CD8-positive, alpha-beta memory T cell (primary cell): ENCODE measurements at regions not wholly inside any gene's neighbourhood (a gene's known extent, or its start where the extent isn't known, plus 50 kb on each side); places are given as distances from the start of the nearest gene placed in this dataset.

Source experiments
- CTCF ChIA-PET: fragments of 350-600 bp; sonication (Branson Sonifier 250); formaldehyde crosslinking; loops from one replicate; lab custom pipeline; 2021; ENCODE audit warnings: antibody characterized with exemption; lab: Charles Lee
- POLR2A ChIA-PET: fragments of 350-600 bp; sonication (Branson Sonifier 250); formaldehyde crosslinking; loops from one replicate; lab custom pipeline; 2021; ENCODE audit warnings: antibody characterized with exemption; lab: Charles Lee
- DNase-seq, 5 donors: peaks; one replicate each; pipeline versions ENCODE4 v3.0.0 to v3.0.0-alpha.2; 2020 to 2022; ENCODE audit warnings: mixed read lengths in 1 of 5
- H3K27ac ChIP-seq: one replicate; pipeline ENCODE4 v1.7.0; 2013; ENCODE audit warnings: low read depth, mild to moderate bottlenecking, low read length, moderate library complexity
- H3K27me3 ChIP-seq: 2 replicates; pipeline ENCODE4 v1.7.0; 2013; ENCODE audit warnings: low read length, mild to moderate bottlenecking; ENCODE audit not compliant: insufficient read depth, poor library complexity, severe bottlenecking
- H3K36me3 ChIP-seq: 2 replicates; pipeline ENCODE4 v1.7.0; 2013; ENCODE audit warnings: mild to moderate bottlenecking, low read length, moderate library complexity; ENCODE audit not compliant: insufficient read depth
- H3K4me1 ChIP-seq: 2 replicates; pipeline ENCODE4 v1.7.0; 2013; ENCODE audit warnings: mild to moderate bottlenecking, low read length, moderate library complexity; ENCODE audit not compliant: insufficient read depth
- H3K4me3 ChIP-seq: 2 replicates; pipeline ENCODE4 v1.7.0; 2013; ENCODE audit warnings: mild to moderate bottlenecking, low read length
- H3K9me3 ChIP-seq: 2 replicates; pipeline ENCODE4 v1.7.0; 2013; ENCODE audit warnings: mild to moderate bottlenecking, low read length
- H3K27ac Mint-ChIP-seq, 8 donors: one replicate each; pipeline ENCODE4 v1.8.0; 2020 to 2021; ENCODE audit warnings: mixed read lengths in 8 of 8, mild to moderate bottlenecking in 6 of 8, inconsistent platforms in 3 of 8, moderate library complexity in 3 of 8
- H3K27me3 Mint-ChIP-seq, 2 donors: one replicate each; pipeline ENCODE4 v1.8.0; 2020 to 2021; ENCODE audit warnings: mixed read lengths in 2 of 2, mild to moderate bottlenecking in 1 of 2, moderate library complexity in 1 of 2
- H3K36me3 Mint-ChIP-seq, 3 donors: one replicate each; pipeline ENCODE4 v1.8.0; 2020 to 2021; ENCODE audit warnings: mixed read lengths in 3 of 3, inconsistent platforms in 1 of 3, mild to moderate bottlenecking in 1 of 3
- H3K4me1 Mint-ChIP-seq, 3 donors: one replicate each; pipeline ENCODE4 v1.8.0; 2020 to 2021; ENCODE audit warnings: mixed read lengths in 3 of 3, inconsistent platforms in 1 of 3, mild to moderate bottlenecking in 1 of 3
- H3K4me3 Mint-ChIP-seq, 7 donors: one replicate each; pipeline ENCODE4 v1.8.0; 2020 to 2021; ENCODE audit warnings: mixed read lengths in 7 of 7, mild to moderate bottlenecking in 6 of 7, moderate library complexity in 4 of 7, inconsistent platforms in 2 of 7
- H3K9me3 Mint-ChIP-seq, 5 donors: one replicate each; pipeline ENCODE4 v1.8.0; 2020 to 2022; ENCODE audit warnings: mixed read lengths in 5 of 5, mild to moderate bottlenecking in 3 of 5, moderate library complexity in 2 of 5, inconsistent platforms in 1 of 5

DNA sequence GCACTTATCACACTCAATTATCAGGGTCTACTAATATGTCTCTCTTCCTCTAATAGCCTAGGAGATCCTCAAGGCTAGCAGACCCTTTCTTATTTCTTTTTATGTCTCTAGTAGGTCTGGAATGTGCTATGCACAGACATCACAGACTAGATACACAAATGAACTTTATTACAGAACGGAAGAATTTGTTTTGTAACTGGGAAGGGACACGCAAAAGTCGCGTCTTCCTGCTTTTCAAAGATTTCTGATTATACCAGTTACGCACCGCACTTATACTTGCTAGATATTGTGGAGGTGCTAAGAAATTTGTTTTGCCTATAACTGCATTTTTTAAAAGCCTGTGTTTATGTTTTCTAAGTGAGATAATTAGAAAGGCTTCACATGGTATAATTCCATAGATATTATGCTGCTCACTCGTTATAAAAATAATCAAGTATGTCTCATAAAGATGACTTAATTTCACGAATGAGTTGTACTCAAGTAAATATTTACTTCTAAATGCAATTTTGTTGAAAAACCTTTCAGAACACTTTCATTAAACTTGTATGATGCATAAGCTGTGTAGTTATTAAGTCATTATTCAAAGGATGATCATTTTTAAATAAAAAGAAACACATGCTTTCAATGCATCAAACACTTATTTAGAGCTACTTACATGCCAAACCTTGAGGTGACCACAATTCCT, 662.6 kb downstream of the ACTL7B start:
- Mint-ChIP-seq H3K4me1 (no peaks in the 10 kb centered on the region), H3K4me3 (no peak overlapping the region), H3K9me3 (peaks cover 0 to 13% (median 6%) of the 10 kb centered on the region in 5 donors), H3K27me3 (peaks cover 0 to 2% of the 10 kb centered on the region in 2 donors), H3K36me3 (no peaks in the 10 kb centered on the region), H3K27ac (no peak overlapping the region)
- no peak overlapping the region for H3K4me3 ChIP-seq
- no peak overlapping the region for H3K27ac ChIP-seq
- ChIA-PET CTCF (no interaction called here), POLR2A (no interaction called here)
- no peaks in the 10 kb centered on the region for H3K4me1 ChIP-seq
- H3K36me3 ChIP-seq: no peaks in the 10 kb centered on the region
- no peak for DNase-seq
- no peaks in the 10 kb centered on the region for H3K27me3 ChIP-seq
- no peaks in the 10 kb centered on the region for H3K9me3 ChIP-seq

DNA sequence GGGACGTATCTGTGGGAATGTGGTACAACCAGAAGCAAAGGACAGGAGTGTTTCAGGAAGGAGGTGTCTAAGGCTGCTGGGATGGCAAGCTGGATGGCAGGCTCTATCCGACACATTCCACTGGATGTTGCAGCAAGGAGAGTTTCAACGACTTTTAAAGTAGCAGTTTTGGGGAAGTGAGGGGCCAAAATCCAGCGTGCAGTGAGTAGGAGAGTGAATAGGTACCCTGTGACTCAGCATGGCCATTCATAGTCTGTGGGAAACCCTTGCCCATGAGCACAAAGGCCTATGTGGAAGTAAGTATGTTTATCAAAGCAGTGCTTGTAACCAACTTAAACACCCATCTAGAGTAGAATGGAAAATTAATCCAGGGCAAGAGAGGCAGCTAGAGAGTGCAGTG, 664.7 kb downstream of the ACTL7B start:
- DNase-seq: no peak
- Histone ChIP-seq H3K27ac (no peak overlapping the region), H3K4me1 (no peaks in the 10 kb centered on the region), H3K27me3 (no peaks in the 10 kb centered on the region), H3K9me3 (no peaks in the 10 kb centered on the region), H3K36me3 (no peaks in the 10 kb centered on the region), H3K4me3 (no peak overlapping the region)
- Mint-ChIP-seq H3K4me1 (no peaks in the 10 kb centered on the region), H3K9me3 (peaks cover 2 to 13% (median 3%) of the 10 kb centered on the region in 5 donors), H3K27ac (no peak overlapping the region), H3K4me3 (no peak overlapping the region), H3K36me3 (no peaks in the 10 kb centered on the region), H3K27me3 (no peaks in the 10 kb centered on the region)
- CTCF ChIA-PET: no interaction called here
- POLR2A ChIA-PET: no interaction called here

DNA sequence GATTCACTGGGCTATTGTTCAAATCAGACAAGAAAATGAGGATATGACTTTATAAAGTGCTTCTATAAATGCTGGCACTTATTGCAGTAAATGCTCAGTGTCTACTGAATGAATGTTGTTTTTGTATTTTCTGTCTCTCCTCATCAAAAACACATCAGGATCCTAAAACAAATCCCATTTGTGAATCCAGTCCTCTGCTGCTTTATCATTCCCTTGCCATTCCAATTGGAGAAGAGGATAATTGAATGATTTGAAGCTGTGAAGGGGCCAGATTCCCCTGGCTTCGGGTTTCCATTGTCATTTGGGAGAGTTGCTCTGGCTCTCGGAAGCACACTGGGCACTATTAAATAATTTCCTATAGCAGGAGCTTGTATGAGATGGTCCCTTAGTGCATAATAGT, 666.8 kb downstream of the ACTL7B start:
- H3K9me3 ChIP-seq: no peaks in the 10 kb centered on the region
- Mint-ChIP-seq H3K27me3 (no peaks in the 10 kb centered on the region), H3K4me3 (no peak overlapping the region), H3K4me1 (no peaks in the 10 kb centered on the region), H3K27ac (no peak overlapping the region), H3K36me3 (no peaks in the 10 kb centered on the region), H3K9me3 (peaks cover 2 to 13% (median 3%) of the 10 kb centered on the region in 5 donors)
- no peak for DNase-seq
- H3K36me3 ChIP-seq: no peaks in the 10 kb centered on the region
- POLR2A ChIA-PET: no interaction called here
- H3K27me3 ChIP-seq: no peaks in the 10 kb centered on the region
- H3K4me1 ChIP-seq: no peaks in the 10 kb centered on the region
- CTCF ChIA-PET: no interaction called here
- H3K27ac ChIP-seq: no peak overlapping the region
- no peak overlapping the region for H3K4me3 ChIP-seq

DNA sequence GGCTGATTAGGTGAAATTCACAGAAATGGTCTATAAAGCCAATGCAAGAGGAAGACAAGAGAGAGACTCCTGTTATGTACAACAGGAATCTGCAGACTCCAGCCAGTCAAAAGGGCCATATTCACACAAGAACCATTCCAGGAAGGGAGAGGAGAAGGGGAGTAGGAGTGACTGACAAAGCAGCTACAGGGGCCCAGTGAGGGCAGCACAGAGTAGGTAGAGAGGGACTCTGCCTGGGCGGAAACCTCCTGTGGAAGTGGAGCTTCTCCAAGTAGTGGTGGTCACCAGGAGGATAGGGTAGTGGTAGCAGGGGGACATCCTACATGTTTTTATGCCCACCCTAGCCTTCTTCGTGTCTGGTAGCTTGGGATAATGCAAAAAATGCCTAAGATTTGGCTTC, 667.3 kb downstream of the ACTL7B start:
- H3K27ac Mint-ChIP-seq: no peak overlapping the region
- peaks cover 0 to 11% (median 3%) of the 10 kb centered on the region in 5 donors for H3K9me3 Mint-ChIP-seq
- H3K36me3 Mint-ChIP-seq: no peaks in the 10 kb centered on the region
- Histone ChIP-seq H3K4me3 (no peak overlapping the region), H3K27me3 (no peaks in the 10 kb centered on the region), H3K9me3 (no peaks in the 10 kb centered on the region), H3K4me1 (no peaks in the 10 kb centered on the region), H3K36me3 (no peaks in the 10 kb centered on the region), H3K27ac (no peak overlapping the region)
- no peak for DNase-seq
- ChIA-PET POLR2A (no interaction called here), CTCF (no interaction called here)
- no peaks in the 10 kb centered on the region for H3K4me1 Mint-ChIP-seq
- H3K27me3 Mint-ChIP-seq: no peaks in the 10 kb centered on the region
- H3K4me3 Mint-ChIP-seq: no peak overlapping the region

DNA sequence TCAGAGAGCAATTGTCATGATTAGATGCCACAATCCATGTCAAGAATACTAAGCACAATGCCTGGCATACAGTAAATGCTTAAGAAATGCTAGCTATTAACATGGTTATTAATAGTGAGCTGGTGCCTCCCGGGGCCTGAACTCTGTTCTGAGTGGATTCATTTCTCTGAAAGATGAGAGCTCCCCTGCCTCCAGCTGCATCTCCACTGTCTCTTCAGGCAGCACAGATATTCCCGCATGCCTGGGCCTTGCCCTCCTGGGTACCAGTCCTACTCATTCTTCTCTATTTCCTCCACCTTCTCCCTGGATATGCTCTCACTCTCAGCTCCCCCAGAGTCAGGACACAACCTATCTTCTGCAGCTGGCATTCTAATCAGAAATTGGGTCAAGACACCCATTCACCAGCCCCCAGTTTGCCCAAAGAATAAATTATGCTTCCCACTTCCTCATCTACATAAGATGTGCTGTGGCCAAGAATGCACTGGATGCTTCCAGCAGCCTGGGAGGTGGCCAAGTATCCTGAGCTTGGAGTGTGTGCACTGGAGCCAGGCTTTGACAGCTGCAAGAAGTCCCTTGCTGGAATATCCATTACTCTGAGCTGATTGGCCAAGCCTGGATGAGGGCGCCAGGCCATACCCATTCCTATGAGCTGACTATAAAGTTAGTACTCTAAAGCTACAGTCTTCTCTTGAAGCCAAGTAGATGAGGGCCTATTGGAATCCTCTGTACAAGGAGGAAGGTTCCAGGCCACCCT, 669.0 kb downstream of the ACTL7B start:
- no peaks in the 10 kb centered on the region for H3K36me3 ChIP-seq
- H3K4me3 ChIP-seq: no peak overlapping the region
- CTCF ChIA-PET: no interaction called here
- H3K4me3 Mint-ChIP-seq: no peak overlapping the region
- H3K27ac Mint-ChIP-seq: peak overlapping the region in 1 of 8 donors; percentile 66
- H3K36me3 Mint-ChIP-seq: no peaks in the 10 kb centered on the region
- H3K27me3 ChIP-seq: no peaks in the 10 kb centered on the region
- H3K27me3 Mint-ChIP-seq: no peaks in the 10 kb centered on the region
- H3K4me1 ChIP-seq: no peaks in the 10 kb centered on the region
- peaks cover 2 to 8% (median 3%) of the 10 kb centered on the region in 5 donors for H3K9me3 Mint-ChIP-seq
- no peaks in the 10 kb centered on the region for H3K4me1 Mint-ChIP-seq
- H3K27ac ChIP-seq: no peak overlapping the region
- DNase-seq: no peak
- POLR2A ChIA-PET: no interaction called here
- no peaks in the 10 kb centered on the region for H3K9me3 ChIP-seq

DNA sequence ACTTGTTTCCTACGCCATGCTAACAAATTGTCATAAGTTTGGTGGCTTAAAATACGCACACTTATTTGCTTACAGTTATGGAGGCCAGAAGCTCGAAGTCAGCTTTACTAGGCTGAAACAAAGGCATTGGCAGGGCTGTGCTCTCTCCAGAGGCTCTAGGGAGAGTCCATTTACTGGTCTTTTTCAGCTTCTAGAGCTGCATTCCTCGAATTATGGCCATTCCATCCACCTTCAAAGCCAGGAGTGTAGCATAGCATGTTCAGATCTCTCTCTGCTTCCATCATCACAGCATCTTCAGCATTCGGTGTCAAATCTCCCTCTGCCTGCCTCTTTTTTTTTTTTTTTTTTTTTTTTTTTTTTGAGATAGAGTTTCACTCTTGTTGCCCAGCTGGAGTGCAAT, 670.2 kb downstream of the ACTL7B start:
- POLR2A ChIA-PET: no interaction called here
- Mint-ChIP-seq H3K4me3 (no peak overlapping the region), H3K4me1 (no peaks in the 10 kb centered on the region), H3K9me3 (peaks cover 0 to 8% (median 5%) of the 10 kb centered on the region in 5 donors), H3K36me3 (no peaks in the 10 kb centered on the region), H3K27me3 (no peaks in the 10 kb centered on the region), H3K27ac (no peak overlapping the region)
- Histone ChIP-seq H3K4me1 (no peaks in the 10 kb centered on the region), H3K9me3 (no peaks in the 10 kb centered on the region), H3K27ac (no peak overlapping the region), H3K4me3 (no peak overlapping the region), H3K27me3 (no peaks in the 10 kb centered on the region), H3K36me3 (no peaks in the 10 kb centered on the region)
- no peak for DNase-seq
- CTCF ChIA-PET: no interaction called here

DNA sequence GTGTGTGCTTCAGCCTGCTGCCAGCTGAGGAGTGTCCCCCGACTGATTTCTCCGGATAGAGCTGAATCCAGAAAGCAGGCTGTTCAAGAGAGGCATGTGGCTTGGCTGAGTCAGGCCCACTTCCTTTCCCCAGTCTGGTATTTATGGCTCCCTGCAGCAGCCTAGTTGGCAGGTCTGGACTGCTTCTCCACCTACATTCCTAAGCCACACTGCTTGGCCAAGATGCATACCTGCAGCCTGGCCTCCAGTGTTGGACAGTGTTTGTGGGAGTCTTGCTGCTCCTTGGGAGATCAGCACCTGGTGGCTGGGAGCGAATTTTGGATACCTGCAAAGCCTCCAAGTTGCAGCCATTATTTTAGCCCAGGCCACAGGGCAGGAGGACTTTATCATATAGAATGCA, 670.8 kb downstream of the ACTL7B start:
- no peaks in the 10 kb centered on the region for H3K27me3 ChIP-seq
- Mint-ChIP-seq H3K4me3 (no peak overlapping the region), H3K36me3 (no peaks in the 10 kb centered on the region), H3K9me3 (peaks cover 0 to 7% (median 5%) of the 10 kb centered on the region in 5 donors), H3K27me3 (peaks cover 0 to 2% of the 10 kb centered on the region in 2 donors), H3K27ac (no peak overlapping the region), H3K4me1 (no peaks in the 10 kb centered on the region)
- ChIA-PET CTCF (no interaction called here), POLR2A (no interaction called here)
- no peak for DNase-seq
- no peaks in the 10 kb centered on the region for H3K9me3 ChIP-seq
- H3K4me3 ChIP-seq: no peak overlapping the region
- H3K4me1 ChIP-seq: no peaks in the 10 kb centered on the region
- no peak overlapping the region for H3K27ac ChIP-seq
- H3K36me3 ChIP-seq: no peaks in the 10 kb centered on the region

DNA sequence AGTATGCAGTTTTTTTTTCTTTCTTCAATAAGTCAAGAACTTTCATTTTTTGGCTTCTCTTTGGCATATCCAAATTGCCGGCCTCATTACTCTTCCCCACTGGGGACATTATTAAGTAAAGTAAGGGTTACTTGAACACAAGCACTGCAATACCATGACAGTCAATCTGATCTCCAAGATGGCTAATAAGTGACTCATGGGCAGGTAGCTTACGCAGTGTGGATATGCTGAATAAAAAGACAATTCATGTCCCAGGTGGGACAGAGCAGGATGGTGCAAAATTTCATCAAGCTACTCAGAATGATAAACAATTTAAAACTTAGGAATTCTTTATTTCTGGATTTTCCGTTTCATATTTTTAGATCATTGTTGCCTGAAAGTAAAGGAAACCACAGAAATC, 671.8 kb downstream of the ACTL7B start:
- ChIA-PET POLR2A (no interaction called here), CTCF (no interaction called here)
- Histone ChIP-seq H3K9me3 (no peaks in the 10 kb centered on the region), H3K4me3 (no peak overlapping the region), H3K4me1 (no peaks in the 10 kb centered on the region), H3K36me3 (no peaks in the 10 kb centered on the region), H3K27ac (no peak overlapping the region), H3K27me3 (no peaks in the 10 kb centered on the region)
- H3K4me3 Mint-ChIP-seq: no peak overlapping the region
- DNase-seq: no peak
- no peaks in the 10 kb centered on the region for H3K4me1 Mint-ChIP-seq
- H3K27ac Mint-ChIP-seq: no peak overlapping the region
- H3K36me3 Mint-ChIP-seq: no peaks in the 10 kb centered on the region
- peaks cover 0 to 3% of the 10 kb centered on the region in 2 donors for H3K27me3 Mint-ChIP-seq
- peaks cover 0 to 9% (median 3%) of the 10 kb centered on the region in 5 donors for H3K9me3 Mint-ChIP-seq
